Endothelial cell of umbilical vein (primary cell): ENCODE measurements at regions not wholly inside any gene's neighbourhood (a gene's known extent, or its start where the extent isn't known, plus 50 kb on each side); places are given as distances from the start of the nearest gene placed in this dataset.

ENCODE experiments used
- BruUV-seq: library from RNA; stranded (reverse); fragments of 400-500 nt; replicated peaks from 2 replicates; lab custom pipeline; 2021; lab: Mats Ljungman, UMichigan
- CTCF ChIA-PET: fragments of 300-600, 350-600 bp; sonication (Branson Sonifier 250); formaldehyde crosslinking; loops from one replicate; lab custom pipeline; 2021; ENCODE audit warnings: antibody characterized with exemption, inconsistent platforms; lab: Charles Lee
- POLR2A ChIA-PET: fragments of 300-600, 350-600 bp; sonication (Branson Sonifier 250); formaldehyde crosslinking; loops from one replicate; lab custom pipeline; 2021; ENCODE audit warnings: antibody characterized with exemption, inconsistent platforms; lab: Charles Lee
- DNase-seq: peaks from one replicate; pipeline ENCODE4 v3.0.0-alpha.2; 2011; ENCODE audit warnings: low read depth, low spot score
- FAIRE-seq: peaks from 2 replicates; lab custom pipeline; 2011; peaks lifted over from hg19 to GRCh38; lab: Jason Lieb, UNC
- H2AFZ ChIP-seq: 2 replicates; pipeline ENCODE4 v1.6.0; 2012; ENCODE audit warnings: low read depth, low read length, control low read depth, inconsistent platforms
- H3K27ac ChIP-seq: 2 replicates; pipeline ENCODE4 v1.5.1; 2011; ENCODE audit warnings: low read depth, mild to moderate bottlenecking, control low read depth, low read length, moderate library complexity; ENCODE audit not compliant: insufficient read depth
- H3K27me3 ChIP-seq, 2 experiments: 2 replicates each; pipeline versions ENCODE4 v1.6.0 to v1.6.1; 2011; ENCODE audit warnings: low read length in 2 of 2, mixed read lengths in 1 of 2; ENCODE audit not compliant: control insufficient read depth in 2 of 2, insufficient read depth in 2 of 2
- H3K36me3 ChIP-seq, 2 experiments: 2 replicates in 1 of 2; 3 replicates in 1 of 2; pipeline ENCODE4 v1.5.1; 2011; ENCODE audit warnings: low read length in 2 of 2, mild to moderate bottlenecking in 1 of 2, moderate library complexity in 1 of 2; ENCODE audit not compliant: control insufficient read depth in 2 of 2, insufficient read depth in 2 of 2; ENCODE audit errors: extremely low read depth in 1 of 2
- H3K4me1 ChIP-seq: 3 replicates; pipeline ENCODE4 v1.5.1; 2011; ENCODE audit warnings: mild to moderate bottlenecking, low read length; ENCODE audit not compliant: control insufficient read depth, insufficient read depth; ENCODE audit errors: extremely low read depth
- H3K4me2 ChIP-seq: 2 replicates; pipeline ENCODE4 v1.6.1; 2011; ENCODE audit warnings: low read length, control low read depth, mixed read lengths; ENCODE audit not compliant: insufficient read depth
- H3K4me3 ChIP-seq, 3 experiments: fragments of 200-600 bp in 1 of 3; sonication (generic), shearing (Covaris generic) in 1 of 3; replicated peaks in 1 of 3; 2 replicates each; pipeline ENCODE4 v1.5.1; 2011 to 2016; ENCODE audit warnings: control low read depth in 3 of 3, low read length in 3 of 3, mild to moderate bottlenecking in 2 of 3, inconsistent platforms in 1 of 3, low read depth in 1 of 3, moderate library complexity in 1 of 3; ENCODE audit not compliant: insufficient read depth in 1 of 3
- H3K79me2 ChIP-seq: 2 replicates; pipeline ENCODE4 v1.6.0; 2012; ENCODE audit warnings: low read length, inconsistent platforms; ENCODE audit not compliant: control insufficient read depth, insufficient read depth
- H3K9ac ChIP-seq: replicated peaks from 2 replicates; pipeline ENCODE3; 2011; ENCODE audit warnings: low read length, control low read depth; ENCODE audit not compliant: insufficient read depth; ENCODE audit errors: extremely low read depth
- H3K9me1 ChIP-seq: replicated peaks from 3 replicates; pipeline ENCODE4 v1.6.0; 2011; ENCODE audit warnings: mild to moderate bottlenecking, low read length; ENCODE audit not compliant: control insufficient read depth, insufficient read depth; ENCODE audit errors: extremely low read depth
- H3K9me3 ChIP-seq: replicated peaks from 2 replicates; pipeline ENCODE4 v1.5.1; 2012; ENCODE audit warnings: low read length, inconsistent platforms; ENCODE audit not compliant: control insufficient read depth, insufficient read depth
- H4K20me1 ChIP-seq: replicated peaks from 2 replicates; pipeline ENCODE3; 2011; ENCODE audit warnings: mild to moderate bottlenecking, low read length; ENCODE audit not compliant: control insufficient read depth, insufficient read depth; ENCODE audit errors: extremely low read depth
- CTCF ChIP-seq, 2 donors: IDR thresholded peaks; 1 replicate in 1 of 2; 2 replicates in 1 of 2; pipeline ENCODE4 v1.5.1; 2011; ENCODE audit warnings: low read length in 2 of 2, mild to moderate bottlenecking in 2 of 2, moderate library complexity in 2 of 2, control low read depth in 1 of 2, inconsistent platforms in 1 of 2, low read depth in 1 of 2; ENCODE audit not compliant: insufficient read depth in 1 of 2; ENCODE audit errors: extremely low read depth in 1 of 2
- EZH2 ChIP-seq: IDR thresholded peaks from 2 replicates; pipeline ENCODE4 v1.6.1; 2012; ENCODE audit warnings: borderline replicate concordance, low read depth, mild to moderate bottlenecking, moderate library complexity, low read length, inconsistent platforms; ENCODE audit not compliant: severe bottlenecking
- FOS ChIP-seq: IDR thresholded peaks from 2 replicates; pipeline ENCODE4 v1.6.1; 2011; ENCODE audit warnings: mild to moderate bottlenecking, low read length, moderate library complexity, borderline replicate concordance; ENCODE audit not compliant: insufficient read depth
- GATA2 ChIP-seq: IDR thresholded peaks from 2 replicates; pipeline ENCODE4 v1.7.0; 2011; ENCODE audit warnings: low read depth, mild to moderate bottlenecking, moderate library complexity, mixed read lengths, low read length; ENCODE audit not compliant: insufficient read length, insufficient read depth
- JUN ChIP-seq: IDR thresholded peaks from 2 replicates; pipeline ENCODE4 v1.6.1; 2011; ENCODE audit warnings: borderline replicate concordance, low read depth; ENCODE audit not compliant: insufficient read length, insufficient read depth
- MYC ChIP-seq: IDR thresholded peaks from one replicate; pipeline ENCODE4 v1.6.1; 2011; ENCODE audit warnings: mild to moderate bottlenecking, low read depth, low read length
- POLR2A ChIP-seq: IDR thresholded peaks from 2 replicates; pipeline ENCODE4 v1.6.1; 2012; ENCODE audit warnings: low read depth, mild to moderate bottlenecking, control low read depth, low read length
- POLR2AphosphoS5 ChIP-seq: IDR thresholded peaks from 2 replicates; pipeline ENCODE4 v1.6.1; 2012; ENCODE audit warnings: low read depth, mild to moderate bottlenecking, control low read depth, low read length, moderate library complexity; ENCODE audit not compliant: insufficient read depth
- dilution Hi-C: fragments of 300-500 bp; cut with MboI; formaldehyde crosslinking; loops from one replicate; pipeline ENCODE4 v1.15.0; 2019; ENCODE audit warnings: low sequenced_read_pairs; ENCODE audit not compliant: extremely low pct_ligation_motif_present
- intact Hi-C: fragments of 100-400 bp; cut with micrococcal nuclease; formaldehyde crosslinking; loops from one replicate; pipeline ENCODE4 v1.10.0; 2022
- TF ChIP-seq, protein P1 (sequence below): IDR thresholded peaks from 2 replicates; pipeline ENCODE4 v1.6.1; 2011; ENCODE audit not compliant: insufficient read depth, insufficient read length

DNA sequence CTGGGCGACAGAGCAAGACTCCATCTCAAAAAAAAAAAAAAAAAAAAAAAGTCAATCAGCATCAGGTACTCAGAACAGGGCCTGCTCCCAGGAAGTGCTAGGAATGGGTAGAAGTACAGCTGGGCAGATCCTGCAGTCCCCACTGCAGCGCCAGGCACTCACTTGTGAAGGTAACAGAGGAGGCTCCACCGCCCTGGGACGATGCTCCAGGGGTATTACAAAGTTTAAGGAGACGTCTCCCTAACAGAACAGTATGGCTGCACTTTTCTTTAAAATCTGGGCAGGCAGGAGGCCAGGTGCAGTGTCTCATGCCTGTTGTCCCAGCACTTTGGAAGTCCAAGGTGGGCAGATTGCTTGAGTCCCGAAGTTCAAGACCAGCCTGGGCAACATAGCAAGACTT, 1449.0 kb downstream of the BRD1 start:
- no peak overlapping the region for H3K27ac ChIP-seq
- H3K9me1 ChIP-seq: no peaks in the 10 kb centered on the region
- H3K9me3 ChIP-seq: peaks cover 6% of the 10 kb centered on the region
- no peak for DNase-seq
- no TSS peak for BruUV-seq
- ChIA-PET CTCF (no interaction called here), POLR2A (no interaction called here)
- dilution Hi-C loops (no loop called here), intact Hi-C loops (no loop called here)
- no peak overlapping the region for H3K9ac ChIP-seq
- H3K4me2 ChIP-seq: no peak overlapping the region
- no peak for TF ChIP-seq POLR2AphosphoS5
- no peak for TF ChIP-seq FOS
- no peak for TF ChIP-seq EZH2
- TF ChIP-seq, protein P1, sequence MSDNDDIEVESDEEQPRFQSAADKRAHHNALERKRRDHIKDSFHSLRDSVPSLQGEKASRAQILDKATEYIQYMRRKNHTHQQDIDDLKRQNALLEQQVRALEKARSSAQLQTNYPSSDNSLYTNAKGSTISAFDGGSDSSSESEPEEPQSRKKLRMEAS: no peak
- no peak for TF ChIP-seq JUN
- no peak for TF ChIP-seq GATA2
- no peak for TF ChIP-seq POLR2A
- no peak for TF ChIP-seq MYC
- TF ChIP-seq CTCF (IDR thresholded peaks at IDR 0.05; ENCODE audit: extremely low read depth in 1 of 2, insufficient read depth in 1 of 2, low read depth in 1 of 2, low read length in 2 of 2): no peak
- H3K4me3 ChIP-seq: no peak overlapping the region
- no peaks in the 10 kb centered on the region for H3K27me3 ChIP-seq
- no peak overlapping the region for H2AFZ ChIP-seq
- H3K36me3 ChIP-seq: no peaks in the 10 kb centered on the region
- no peaks in the 10 kb centered on the region for H4K20me1 ChIP-seq
- no peaks in the 10 kb centered on the region for H3K79me2 ChIP-seq
- no peak for FAIRE-seq
- no peaks in the 10 kb centered on the region for H3K4me1 ChIP-seq
